OCI-M2 (cell line): ENCODE measurements at regions not wholly inside any gene's neighbourhood (a gene's known extent, or its start where the extent isn't known, plus 50 kb on each side); places are given as distances from the start of the nearest gene placed in this dataset.
"Not testable (repeated sequence)": the region's sequence is repeated elsewhere in the genome, so short reads cannot be mapped to it uniquely, and the experiment has no call there.

Experiments
- DNase-seq: peaks from one replicate; lab custom pipeline; 2025; ENCODE audit not compliant: unreplicated experiment; lab: John Stamatoyannopoulos, UW

DNA sequence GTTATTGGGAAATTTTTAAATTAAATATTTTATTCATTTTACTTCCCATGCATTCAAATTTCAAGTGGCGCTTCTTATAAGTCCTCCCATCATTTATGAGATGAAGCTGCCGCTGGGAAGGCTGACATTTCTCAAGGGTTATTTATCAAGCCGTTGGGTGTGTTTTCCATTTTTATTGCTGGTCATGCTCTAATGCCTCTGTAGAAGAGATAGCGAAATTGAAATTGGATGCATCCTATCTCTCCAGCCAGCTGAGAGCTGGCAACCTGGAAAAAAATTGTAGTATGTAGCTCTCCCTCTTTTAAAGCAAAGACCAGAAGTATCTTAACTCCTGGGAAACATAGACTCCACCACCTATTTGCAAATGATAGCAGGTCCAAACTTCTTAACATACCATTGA lies 135.9 kb downstream of the C6orf118 start:
- no peak for DNase-seq

DNA sequence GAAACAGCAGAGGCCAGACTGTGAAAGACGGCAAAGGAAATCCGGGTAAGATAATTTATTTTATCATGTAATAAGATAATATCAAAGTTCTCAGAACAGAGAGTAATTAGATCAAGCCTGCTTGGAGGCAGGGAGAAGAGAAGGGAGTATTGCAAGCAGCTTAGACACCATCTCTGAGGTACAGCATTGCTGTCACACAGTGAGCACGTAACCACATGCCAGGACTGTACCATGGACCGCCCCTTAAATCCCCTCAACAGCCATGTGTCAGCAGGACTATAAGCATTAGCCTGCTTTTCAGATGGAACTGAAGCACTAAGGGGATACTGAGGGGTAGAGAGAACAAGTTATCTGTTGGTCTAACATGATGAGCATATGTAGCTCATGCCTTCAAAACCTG lies 141.5 kb downstream of the C6orf118 start:
- no peak for DNase-seq

DNA sequence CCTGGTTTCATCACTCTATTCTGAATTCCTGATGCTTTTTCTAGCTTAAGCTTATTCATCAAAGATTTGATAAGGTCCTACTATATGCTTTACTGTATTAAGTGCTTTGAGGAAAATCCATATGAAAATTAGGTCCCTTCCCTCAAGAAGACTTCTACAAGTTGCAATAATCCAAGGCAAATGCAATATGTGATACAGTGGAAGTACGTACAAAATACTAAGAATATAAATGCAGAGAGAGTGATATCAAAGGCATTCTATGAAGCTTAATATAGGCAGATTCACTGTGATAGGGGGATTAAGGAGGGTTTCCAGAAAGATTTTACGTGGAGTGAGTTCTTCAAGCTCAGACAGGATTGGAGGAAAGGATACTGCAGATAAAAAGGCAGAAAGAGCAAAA lies 142.1 kb downstream of the C6orf118 start:
- no peak for DNase-seq

DNA sequence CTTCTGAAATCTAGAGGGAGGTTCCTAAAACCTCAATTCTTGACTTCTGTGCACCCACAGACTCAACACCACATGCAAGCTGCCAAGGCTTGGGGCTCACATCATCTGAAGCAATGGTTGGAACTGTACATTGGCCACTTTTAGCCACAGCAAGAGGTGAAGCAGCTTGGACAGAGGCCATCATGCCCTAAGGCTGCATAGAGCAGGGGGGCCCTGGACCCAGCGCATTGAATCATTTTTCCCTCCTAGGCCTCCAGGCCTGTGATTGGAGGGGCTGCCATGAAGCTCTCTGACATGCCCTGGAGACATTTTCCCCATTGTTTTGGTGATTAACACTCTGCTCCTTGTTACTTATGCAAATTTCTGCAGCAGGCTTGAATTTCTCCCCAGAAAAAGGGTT lies 145.9 kb downstream of the C6orf118 start:
- DNase-seq, result no peak

DNA sequence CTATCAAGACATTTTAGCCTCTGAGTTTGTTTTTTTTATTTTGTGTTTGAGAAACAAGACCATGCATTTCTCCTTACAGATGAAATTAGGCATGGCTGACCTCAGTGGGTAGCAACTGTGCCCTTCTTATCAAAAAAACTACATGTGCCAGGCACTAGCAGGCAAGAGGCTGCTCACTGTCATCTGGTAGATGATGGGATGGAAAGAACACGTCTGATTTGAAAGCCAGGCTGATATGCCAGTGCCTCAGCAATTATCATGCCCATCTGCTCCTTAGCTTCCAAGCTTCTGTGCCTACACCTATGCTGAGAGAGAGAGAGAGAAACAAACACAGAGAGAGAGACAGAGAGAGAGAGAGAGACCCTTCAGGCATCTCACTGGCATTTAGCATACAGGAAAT lies 149.9 kb downstream of the C6orf118 start:
- no peak for DNase-seq

DNA sequence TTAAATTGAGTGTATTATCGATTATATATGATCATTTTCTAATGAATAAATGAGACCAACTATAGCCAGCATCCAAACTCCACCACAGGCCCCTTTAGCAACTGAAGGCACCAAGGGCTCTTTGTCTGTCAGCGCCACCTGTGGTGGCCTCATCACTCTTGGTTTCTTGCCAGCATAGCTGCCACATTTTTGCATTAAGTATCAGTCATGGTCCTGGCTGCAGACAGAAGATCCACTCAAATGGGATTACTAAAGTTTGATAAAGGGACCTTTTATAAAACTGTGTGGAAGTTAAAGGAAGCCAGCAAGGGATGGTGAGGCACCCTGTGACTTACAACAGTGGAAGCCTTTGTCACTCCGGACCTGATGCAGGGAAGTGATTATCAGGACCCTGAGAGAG lies 162.9 kb downstream of the C6orf118 start:
- no peak for DNase-seq

DNA sequence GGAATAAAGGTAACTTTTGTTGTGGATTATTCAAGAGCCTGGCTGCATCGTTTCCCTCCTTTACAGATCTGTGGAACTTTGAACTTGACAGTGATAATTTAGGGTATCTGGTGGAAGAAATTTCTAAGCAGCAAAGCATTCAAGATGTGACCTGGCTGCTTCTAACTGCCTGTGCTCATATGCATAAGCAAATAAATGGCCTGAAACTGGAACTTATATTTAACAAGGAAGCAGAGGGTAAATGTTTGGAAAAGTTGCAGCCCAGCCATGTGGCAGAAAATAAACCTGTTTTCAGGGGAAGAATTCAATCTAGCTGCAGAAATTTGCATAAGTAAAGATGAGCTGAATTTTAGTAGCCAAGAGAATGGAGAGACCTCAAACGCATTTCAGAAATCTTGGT lies 173.5 kb downstream of the C6orf118 start:
- DNase-seq, result no peak

DNA sequence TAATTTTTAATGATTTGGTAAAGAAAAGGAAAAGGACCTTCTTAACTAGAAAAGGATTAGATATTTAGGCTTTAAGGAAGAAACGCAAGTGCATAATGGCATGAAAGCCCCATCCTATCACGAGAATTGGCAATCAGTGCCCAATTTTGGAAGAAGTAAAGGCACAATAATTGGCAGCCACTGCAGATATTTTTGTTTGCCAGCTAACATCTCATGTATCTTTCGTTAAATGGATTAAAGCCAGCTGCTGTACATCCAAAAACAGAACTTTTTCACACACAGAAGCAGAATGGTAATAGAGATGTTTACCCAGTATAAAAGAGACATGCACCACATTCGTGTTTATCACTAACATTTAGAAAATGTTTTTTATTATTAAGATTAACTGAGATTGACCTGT lies 180.3 kb downstream of the C6orf118 start:
- DNase-seq, result no peak

DNA sequence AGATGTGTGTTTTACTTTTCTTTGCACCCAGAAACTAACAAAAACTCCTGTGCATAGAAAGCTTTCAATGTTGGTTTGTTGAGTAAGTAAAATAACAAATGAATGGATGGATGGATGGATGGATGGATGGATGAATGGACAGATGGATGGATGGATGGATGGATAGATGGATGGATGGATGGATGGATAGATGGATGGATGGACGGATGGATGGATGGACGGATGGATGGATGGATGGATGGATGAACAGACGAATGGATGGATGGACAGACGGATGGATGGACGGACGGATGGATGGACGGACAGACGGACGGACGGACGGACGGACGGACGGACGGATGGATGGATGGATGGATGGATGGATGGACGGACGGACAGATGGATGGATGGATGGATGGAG lies 181.7 kb downstream of the C6orf118 start:
- DNase-seq, result not testable (repeated sequence)

DNA sequence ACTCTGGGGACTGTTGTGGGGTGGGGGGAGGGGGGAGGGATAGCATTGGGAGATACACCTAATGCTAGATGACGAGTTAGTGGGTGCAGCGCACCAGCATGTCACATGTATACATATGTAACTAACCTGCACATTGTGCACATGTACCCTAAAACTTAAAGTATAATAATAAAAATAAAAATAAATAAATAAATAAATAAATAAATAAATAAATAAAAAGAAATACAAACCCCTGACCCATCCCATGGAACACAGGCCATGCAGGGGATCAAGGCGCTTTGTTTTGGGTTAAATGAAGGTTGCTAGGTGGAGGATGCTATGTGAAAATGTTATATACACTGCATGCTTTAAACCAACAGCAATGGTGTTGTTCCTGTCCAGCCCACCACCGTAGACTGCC lies 184.7 kb downstream of the C6orf118 start:
- DNase-seq, result not testable (repeated sequence)

DNA sequence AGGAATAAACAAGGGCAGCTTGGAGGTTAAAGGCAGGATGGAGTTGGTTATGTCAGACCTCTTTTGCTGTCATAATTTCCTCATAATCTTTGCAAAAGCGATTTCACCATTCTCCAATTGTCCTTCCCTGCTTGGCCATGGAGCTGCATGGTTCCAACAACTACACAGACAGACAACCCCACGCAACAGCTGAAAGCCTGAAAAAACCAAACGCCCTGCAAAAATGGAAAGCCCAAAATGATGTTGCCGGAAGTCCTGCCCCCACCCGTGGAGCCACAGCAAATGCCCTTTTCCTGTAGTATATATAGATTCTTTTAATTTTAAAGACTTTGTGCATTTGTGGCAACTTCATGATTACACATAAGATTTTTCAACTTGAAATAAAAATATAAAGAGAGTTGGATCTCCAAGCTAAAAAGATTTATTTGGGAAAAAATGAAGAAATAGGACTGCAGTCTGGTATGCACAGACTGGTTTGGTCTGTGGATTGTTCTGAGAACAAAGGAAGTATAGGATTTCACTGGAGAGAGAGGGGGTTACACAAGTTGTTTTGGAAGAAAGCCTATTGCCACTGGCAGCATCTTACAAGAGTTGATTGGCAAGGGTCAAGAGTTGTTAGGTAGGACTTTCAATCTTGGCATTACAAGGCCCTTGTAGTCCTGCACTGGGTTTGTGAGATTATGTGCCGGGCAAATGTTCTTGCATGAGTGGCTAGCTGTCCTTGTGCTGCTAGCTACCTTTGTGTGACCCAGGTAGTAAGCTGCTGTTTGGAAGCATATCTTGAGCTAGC lies 190.0 kb downstream of the C6orf118 start:
- DNase-seq, result no peak

DNA sequence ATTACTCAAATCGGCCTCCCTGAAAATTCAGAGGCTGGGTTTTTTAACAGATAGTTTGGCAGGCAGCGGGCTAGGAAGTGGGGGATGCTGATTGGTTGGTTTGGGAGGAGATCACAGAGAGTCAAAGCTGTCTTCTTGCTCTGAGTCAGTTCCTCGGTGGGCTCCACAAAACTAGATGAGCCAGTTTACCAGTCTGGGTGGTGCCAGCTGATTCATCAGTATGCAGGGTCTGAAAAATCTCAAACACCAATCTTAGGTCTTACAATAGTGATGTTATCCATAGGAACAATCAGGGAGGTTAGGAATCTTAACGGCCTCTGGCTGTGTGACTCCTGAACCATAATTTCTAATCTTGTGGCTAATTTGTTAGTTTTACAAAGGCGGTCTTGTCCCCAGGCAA lies 190.7 kb downstream of the C6orf118 start:
- no peak for DNase-seq

DNA sequence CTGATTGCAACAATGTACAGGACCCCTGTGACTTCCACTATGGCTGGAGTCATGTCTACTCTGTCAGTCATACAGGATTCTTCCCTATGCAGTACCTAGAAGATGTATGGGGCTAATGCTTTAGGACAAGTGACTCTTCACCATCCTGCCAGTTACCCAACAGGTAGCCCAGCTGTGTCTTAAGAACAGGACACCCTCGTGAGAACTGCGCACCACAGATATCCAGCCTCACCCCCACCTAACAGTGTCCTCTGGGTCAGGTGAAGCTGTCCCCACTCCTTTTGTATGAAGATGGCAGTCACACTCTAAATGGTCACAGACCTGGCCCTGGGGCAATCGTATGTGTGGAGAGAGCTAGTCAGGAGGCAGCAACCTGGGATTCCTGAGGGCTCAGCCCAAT lies 191.6 kb downstream of the C6orf118 start:
- no peak for DNase-seq

DNA sequence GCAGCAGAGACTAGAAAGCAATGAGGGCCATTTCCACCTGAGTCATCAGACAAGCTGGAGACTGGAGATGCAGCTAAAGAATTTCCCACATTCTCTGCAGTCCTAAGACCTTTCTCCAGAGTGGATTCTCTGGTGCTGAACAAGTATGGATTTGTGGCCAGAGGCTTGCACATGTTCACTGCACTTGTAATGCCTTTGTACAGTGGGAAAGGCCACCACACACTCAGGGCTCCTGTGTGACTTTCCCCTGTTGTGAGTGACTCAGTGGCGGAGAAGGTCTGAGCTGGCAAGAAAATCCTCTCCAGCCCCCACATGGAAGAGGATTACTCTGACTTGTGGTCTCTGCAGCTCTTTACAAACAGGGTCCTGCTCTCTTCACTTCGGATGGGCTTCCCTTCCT lies 192.3 kb downstream of the C6orf118 start:
- no peak for DNase-seq

DNA sequence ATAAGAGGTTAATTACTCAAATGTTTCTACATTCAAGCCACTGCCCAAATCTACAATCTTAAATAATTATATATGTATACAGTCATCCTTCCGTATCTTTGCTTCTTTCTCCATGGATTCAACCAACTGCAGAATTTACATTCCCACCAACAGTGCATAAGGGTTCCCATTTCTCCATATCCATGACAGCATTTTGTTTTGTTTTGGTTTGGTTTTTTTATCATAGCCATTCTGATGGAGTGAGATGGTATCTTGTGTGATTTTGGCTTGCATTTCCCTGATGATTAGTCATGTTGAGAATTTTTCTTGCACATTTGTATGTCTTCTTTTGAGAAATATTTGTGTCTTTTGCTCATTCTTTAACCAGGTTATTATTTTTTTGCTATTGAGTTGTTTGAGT lies 198.5 kb downstream of the C6orf118 start:
- no peak for DNase-seq

DNA sequence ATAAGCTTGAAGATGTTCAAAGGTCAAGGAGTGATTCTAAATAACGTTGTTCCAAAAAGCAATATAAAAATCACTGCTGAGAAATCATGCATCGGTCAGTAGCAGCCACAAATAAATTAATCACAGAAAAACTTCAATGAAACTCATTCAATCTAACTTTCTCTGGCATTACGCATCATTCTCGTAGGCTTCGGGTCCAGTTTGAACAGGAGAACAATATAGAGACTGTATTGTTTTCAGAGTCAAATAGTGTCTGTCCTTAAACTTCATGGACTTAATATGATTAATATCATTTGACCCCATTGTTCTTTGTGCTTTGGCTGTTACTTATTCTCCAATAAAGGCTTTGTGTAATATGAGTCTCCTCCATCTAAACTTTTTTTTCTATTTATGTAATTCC lies 200.4 kb downstream of the C6orf118 start:
- no peak for DNase-seq

DNA sequence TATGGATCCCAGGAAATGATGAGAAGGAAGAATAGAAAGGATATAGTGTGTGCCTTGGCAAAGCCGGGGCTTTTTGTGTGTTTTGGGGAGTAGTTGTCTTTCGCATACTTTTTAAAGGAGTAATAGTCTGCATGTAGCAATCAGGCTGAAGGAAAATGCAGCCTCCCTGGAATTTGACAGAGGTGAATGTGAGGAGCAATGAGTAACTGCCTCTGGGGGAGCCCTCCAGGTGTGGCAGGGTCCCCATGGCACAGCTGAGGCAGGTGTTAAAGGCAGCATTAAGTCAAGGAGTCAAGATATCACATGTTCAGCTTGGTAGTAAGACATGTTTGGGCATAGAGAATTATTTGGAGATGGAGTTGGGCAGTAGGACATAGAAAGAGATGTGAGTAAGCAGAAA lies 203.1 kb downstream of the C6orf118 start:
- DNase-seq, result no peak

DNA sequence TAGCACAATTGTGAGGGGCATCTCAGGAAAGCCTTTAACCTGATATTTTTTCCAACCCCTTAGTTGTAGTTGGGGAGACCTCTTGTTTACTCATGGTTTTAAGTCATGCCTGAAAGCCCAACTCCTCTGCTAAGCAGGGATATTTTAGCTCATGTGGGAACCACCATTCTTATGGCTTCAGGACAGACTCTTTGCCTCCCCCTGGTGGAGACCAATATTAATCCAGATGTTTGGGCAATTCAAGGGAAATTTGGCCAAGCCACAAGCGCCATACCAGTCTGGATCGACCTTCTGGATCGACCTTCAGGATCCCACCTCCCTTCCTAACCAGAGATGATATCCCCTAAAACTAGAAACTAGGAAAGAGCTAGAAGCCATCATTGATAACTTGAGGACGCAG lies 211.2 kb downstream of the C6orf118 start:
- DNase-seq, result no peak

DNA sequence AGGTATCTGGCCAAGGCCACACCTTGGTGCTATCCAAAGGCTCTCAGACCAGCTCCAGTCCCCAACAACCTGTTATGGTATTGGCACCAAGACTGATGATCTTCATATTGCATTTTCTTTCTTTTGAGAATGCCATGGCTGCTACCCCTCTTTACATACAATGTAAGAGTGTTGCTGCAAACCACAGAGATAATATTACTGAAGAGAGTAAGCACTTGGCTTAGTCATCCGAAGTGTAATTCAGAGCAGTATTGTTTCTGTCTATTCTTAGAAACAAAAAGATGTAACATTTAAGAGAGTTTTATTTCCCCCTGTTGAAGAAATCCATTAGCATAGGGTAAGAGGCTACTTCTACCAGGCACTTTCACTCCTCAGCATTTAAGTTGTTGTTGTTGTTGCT lies 212.5 kb downstream of the C6orf118 start:
- no peak for DNase-seq

DNA sequence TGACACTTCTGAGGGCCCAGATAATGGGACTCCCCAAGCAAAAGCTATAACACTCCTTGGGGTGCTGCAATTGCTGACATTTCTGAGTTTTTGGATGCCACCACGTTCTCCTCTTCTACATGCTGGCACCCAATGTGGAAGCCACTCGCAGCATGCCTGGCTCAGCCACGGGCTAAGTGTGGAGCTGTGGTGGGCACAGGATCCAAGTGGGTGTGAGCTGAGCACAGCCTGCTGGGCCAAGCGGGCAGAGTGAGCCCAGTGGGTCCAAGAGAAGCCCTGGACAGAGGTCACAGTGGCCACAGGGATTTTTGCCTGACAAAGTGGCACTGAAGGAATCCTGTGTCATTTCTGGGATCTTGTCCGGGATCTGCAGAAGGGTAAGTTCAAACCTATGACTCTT lies 213.2 kb downstream of the C6orf118 start:
- DNase-seq, result no peak

DNA sequence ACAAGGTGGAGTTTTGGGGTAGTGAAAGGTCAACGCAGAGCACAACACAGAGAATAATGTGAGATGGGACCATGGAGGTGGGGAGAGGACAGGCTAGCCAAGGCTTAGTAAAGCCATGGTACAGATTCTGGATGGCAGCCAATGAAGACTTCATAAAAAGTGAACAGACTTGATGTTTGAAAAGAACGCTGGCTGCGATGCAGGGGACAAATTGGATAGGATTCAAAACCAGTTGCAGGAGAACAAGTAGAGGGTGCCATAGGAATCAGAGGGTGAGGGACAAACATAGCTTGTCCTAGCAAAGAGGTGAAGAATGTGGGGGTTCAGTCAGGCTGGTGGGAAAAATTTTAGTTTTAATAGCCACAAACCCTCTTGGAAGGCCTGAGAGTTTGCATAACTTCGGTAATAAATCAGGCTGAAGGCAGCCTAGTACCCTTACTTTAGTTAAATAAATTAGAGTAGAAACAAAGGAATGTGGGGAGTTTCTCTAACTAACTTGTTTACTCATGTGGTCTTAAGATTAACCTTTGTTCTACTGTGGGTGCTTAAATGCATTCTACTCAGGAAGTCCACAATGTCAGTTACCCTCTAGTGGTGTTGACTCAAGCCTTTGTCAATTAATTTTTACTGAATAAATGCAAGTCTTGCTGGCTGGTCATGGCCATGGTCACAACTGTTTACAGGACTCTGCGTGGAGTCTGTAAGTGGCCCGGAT lies 216.4 kb downstream of the C6orf118 start:
- no peak for DNase-seq

DNA sequence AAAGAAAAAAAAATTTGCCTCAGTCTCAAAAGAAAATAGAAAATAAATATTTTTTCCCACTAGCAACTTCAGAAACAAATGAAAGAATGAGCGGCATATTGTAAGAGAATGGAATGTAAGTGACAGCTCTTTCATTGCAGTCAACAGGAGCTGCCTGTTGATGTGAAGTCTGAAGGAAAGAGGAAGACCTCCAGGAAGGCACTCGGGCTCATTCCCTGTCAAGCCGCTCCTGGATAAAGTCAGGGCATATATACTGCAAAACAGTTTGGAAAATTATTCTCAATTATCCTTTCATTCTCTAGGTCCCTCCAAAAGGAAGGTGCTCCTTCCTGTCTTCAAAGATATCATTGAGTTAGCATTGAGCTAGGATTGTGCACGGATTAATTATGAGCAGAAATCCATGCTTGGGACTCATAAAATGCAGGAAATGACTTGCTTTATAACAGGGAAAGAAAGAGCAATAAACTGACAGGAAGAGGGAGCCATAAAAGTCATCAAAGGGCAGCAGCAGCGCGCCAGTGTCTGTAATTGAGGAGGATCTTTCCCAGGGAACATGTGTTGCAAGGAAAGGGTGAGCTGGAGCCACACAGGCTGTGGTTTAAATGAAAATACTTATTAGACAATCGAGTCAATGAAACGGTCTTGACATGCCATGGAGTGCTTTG lies 218.2 kb downstream of the C6orf118 start:
- DNase-seq, result no peak
